GM12872 (cell line): ENCODE measurements at regions not wholly inside any gene's neighbourhood (a gene's known extent, or its start where the extent isn't known, plus 50 kb on each side); places are given as distances from the start of the nearest gene placed in this dataset.

Experiments used
- TF ChIP-seq, protein P1 (sequence below): IDR thresholded peaks from 3 replicates; pipeline ENCODE4 v1.5.1; 2011; ENCODE audit warnings: low read depth, mild to moderate bottlenecking, low read length, moderate library complexity; ENCODE audit not compliant: insufficient read depth

DNA sequence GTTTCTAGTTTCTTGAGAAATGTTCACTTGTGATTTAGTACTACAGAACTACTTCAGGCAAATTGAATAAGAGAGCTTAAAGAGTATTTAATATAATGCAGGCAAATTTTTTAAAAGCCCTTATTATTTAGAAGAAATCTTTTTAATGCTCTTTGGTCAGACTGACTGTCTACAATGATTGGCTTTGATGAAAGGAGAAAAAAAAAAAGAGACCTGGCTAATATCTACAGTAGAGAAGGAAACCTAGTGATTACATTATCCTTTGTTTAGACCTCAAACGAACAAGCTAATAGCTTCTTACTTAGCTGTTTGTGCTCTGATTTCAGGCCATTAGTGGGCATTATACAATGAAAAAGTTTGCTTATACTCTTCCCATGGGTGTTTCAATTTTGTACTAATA, 1043.1 kb downstream of the JRKL start:
- TF ChIP-seq, protein P1, sequence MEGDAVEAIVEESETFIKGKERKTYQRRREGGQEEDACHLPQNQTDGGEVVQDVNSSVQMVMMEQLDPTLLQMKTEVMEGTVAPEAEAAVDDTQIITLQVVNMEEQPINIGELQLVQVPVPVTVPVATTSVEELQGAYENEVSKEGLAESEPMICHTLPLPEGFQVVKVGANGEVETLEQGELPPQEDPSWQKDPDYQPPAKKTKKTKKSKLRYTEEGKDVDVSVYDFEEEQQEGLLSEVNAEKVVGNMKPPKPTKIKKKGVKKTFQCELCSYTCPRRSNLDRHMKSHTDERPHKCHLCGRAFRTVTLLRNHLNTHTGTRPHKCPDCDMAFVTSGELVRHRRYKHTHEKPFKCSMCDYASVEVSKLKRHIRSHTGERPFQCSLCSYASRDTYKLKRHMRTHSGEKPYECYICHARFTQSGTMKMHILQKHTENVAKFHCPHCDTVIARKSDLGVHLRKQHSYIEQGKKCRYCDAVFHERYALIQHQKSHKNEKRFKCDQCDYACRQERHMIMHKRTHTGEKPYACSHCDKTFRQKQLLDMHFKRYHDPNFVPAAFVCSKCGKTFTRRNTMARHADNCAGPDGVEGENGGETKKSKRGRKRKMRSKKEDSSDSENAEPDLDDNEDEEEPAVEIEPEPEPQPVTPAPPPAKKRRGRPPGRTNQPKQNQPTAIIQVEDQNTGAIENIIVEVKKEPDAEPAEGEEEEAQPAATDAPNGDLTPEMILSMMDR = no peak

- TF ChIP-seq, protein P1 = no peak
Measured at GRCh38 chr11:97445561-97445960, 1055.7 kb downstream of the JRKL start.

DNA sequence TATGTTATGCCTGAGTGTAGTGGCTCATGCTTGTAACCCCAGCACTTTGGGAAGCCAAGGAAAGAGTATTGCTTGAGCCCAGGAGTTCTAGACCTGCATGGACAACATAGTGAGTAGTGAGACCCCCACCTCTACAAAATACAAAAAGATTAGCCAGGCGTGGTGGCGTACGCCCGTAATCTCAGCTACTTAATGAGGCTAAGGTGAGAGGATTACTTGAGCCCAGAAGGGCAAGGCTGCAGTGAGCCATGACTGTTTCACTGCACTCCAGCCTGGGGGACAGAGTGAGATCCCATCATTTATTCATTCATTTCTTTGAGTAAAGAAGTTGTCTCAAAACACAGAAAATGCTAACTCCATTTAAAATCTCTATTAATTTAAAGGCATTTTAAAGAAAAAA, 1061.6 kb downstream of the JRKL start:
- TF ChIP-seq, protein P1 = no peak

DNA sequence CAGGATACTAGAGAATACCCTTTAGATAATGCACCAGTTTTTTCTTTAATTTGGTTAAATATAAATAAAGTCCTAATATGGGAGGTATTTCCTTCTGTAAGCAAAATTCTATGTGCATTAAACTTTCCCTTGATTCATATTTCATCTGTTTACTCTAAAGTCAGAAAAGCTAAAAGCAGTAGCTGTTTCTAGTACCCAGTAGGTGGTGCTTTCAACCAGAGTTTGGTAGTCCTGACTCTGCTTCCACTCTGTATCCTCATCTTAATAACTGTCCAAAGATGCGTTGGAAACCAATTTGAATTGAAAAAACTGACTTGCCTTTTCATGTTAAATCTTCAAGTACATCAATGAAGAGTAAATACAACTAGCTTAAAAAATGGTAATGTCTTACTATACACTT, 1065.2 kb downstream of the JRKL start:
- TF ChIP-seq, protein P1 = no peak

DNA sequence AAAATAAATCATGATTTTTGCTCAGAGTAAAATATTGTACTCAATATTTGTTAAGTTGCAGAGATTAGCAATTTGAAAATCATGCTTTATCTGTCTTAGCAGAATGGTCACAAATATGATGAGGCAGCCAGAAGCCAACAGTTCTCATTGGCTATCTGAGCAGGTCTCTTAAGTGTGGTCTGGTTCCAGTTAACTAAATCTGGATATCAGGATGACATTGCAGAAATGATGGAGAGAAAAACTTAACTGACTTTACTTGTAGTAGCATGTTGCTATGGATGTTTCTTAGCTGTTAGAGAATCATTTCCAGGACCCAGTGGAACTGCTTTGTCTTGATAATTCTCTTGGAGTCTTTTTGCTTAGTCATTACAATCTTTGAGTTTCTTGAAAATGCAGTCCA, 1070.3 kb downstream of the JRKL start:
- TF ChIP-seq, protein P1 = no peak

- TF ChIP-seq, protein P1 = no peak
Measured at GRCh38 chr11:97461044-97461880, 1071.4 kb downstream of the JRKL start.

GRCh38 chr11:97461934-97462333, 1072.1 kb downstream of the JRKL start:
- TF ChIP-seq, protein P1 = no peak

DNA sequence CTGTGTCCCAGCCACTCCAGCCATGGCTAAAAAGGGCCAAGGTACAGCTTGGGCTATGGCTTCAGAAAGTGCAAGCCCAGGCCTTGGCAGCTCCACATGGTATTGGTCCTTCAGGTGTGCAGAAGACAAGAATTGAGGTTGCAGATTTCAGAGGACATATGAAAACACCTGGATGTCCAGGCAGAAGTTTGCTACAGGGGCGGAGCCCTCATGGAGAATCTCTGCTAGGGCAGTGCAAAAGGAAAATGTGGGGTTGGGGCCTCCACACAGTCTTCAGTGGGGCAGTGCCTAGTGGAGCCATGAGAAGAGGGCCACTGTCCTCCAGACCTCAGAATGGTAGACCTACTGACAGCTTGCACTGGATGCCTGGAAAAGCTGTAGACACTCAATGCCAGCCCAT, 1074.1 kb downstream of the JRKL start:
- TF ChIP-seq, protein P1 = no peak
